OCI-LY1 (cell line): ENCODE measurements at regions not wholly inside any gene's neighbourhood (a gene's known extent, or its start where the extent isn't known, plus 50 kb on each side); places are given as distances from the start of the nearest gene placed in this dataset.

Experiments
- H2AFZ ChIP-seq: fragments of 200-600 bp; sonication (generic), shearing (Covaris generic); 2 replicates; pipeline ENCODE4 v1.6.0; 2014; ENCODE audit warnings: antibody characterized with exemption, mild to moderate bottlenecking, low read length
- H3F3A ChIP-seq: fragments of 200-600 bp; sonication (generic), shearing (Covaris generic); 2 replicates; pipeline ENCODE4 v1.6.0; 2014; ENCODE audit warnings: mild to moderate bottlenecking, antibody characterized with exemption, low read length, moderate library complexity; ENCODE audit not compliant: insufficient read depth
- H3K27ac ChIP-seq: fragments of 200-600 bp; sonication (generic); 2 replicates; pipeline ENCODE4 v1.5.1; 2014; ENCODE audit warnings: low read length, mixed run types, mild to moderate bottlenecking, low read depth; ENCODE audit not compliant: poor library complexity, severe bottlenecking
- H3K27me3 ChIP-seq: fragments of 200-600 bp; sonication (generic); 2 replicates; pipeline ENCODE4 v1.6.0; 2014; ENCODE audit warnings: antibody characterized with exemption, mild to moderate bottlenecking, low read length, moderate library complexity; ENCODE audit not compliant: insufficient read depth
- H3K36me3 ChIP-seq: fragments of 200-600 bp; sonication (generic); 2 replicates; pipeline ENCODE4 v1.6.1; 2014; ENCODE audit warnings: mild to moderate bottlenecking, antibody characterized with exemption, low read length, moderate library complexity, mixed read lengths; ENCODE audit not compliant: insufficient read depth
- H3K4me1 ChIP-seq: fragments of 200-600 bp; sonication (generic); 2 replicates; pipeline ENCODE4 v1.5.1; 2014; ENCODE audit warnings: mild to moderate bottlenecking, low read length, moderate library complexity; ENCODE audit not compliant: insufficient read depth, severe bottlenecking
- H3K4me2 ChIP-seq: fragments of 200-600 bp; sonication (generic), shearing (Covaris generic); 2 replicates; pipeline ENCODE4 v1.6.1; 2014; ENCODE audit warnings: low read length
- H3K4me3 ChIP-seq: fragments of 200-600 bp; sonication (generic); 2 replicates; pipeline ENCODE4 v1.5.1; 2014; ENCODE audit warnings: low read length, low read depth, mild to moderate bottlenecking, mixed read lengths; ENCODE audit not compliant: poor library complexity, severe bottlenecking
- H3K79me2 ChIP-seq: fragments of 200-600 bp; shearing (Covaris generic); 2 replicates; pipeline ENCODE4 v1.6.1; 2016; ENCODE audit warnings: mixed run types, low read length, mixed read lengths; ENCODE audit not compliant: insufficient read depth
- H3K9ac ChIP-seq: fragments of 200-600 bp; sonication (generic), shearing (Covaris generic); 2 replicates; pipeline ENCODE4 v1.6.1; 2014; ENCODE audit warnings: mild to moderate bottlenecking, low read length, mixed read lengths
- H3K9me2 ChIP-seq: fragments of 200-600 bp; sonication (generic), shearing (Covaris generic); 2 replicates; pipeline ENCODE4 v1.6.1; 2014; ENCODE audit warnings: low read depth, mild to moderate bottlenecking, low read length, mixed read lengths
- H3K9me3 ChIP-seq: fragments of 200-600 bp; shearing (Covaris generic); 2 replicates; pipeline ENCODE4 v1.6.1; 2014; ENCODE audit warnings: low read length, mixed read lengths
- H4K20me1 ChIP-seq: fragments of 200-600 bp; sonication (generic), shearing (Covaris generic); 2 replicates; pipeline ENCODE4 v1.6.0; 2016; ENCODE audit warnings: mild to moderate bottlenecking, low read length; ENCODE audit not compliant: insufficient read depth
- CTCF ChIP-seq: fragments of 200-600 bp; sonication (generic), shearing (Covaris generic); IDR thresholded peaks from 2 replicates; pipeline ENCODE4 v1.5.1; 2017; ENCODE audit warnings: mild to moderate bottlenecking, antibody characterized with exemption, low read length, moderate library complexity, mixed read lengths
- EZH2 ChIP-seq: fragments of 200-600 bp; sonication (generic), shearing (Covaris generic); IDR thresholded peaks from 2 replicates; pipeline ENCODE4 v1.8.0; 2017; ENCODE audit warnings: borderline replicate concordance, mixed run types, mild to moderate bottlenecking, antibody characterized with exemption, low read length, moderate library complexity, mixed read lengths

GRCh38 chr10:2124135-2124534, 386.8 kb upstream of the ADARB2 start:
- Histone ChIP-seq H3K79me2 (no peaks in the 10 kb centered on the region), H4K20me1 (no peaks in the 10 kb centered on the region), H3K4me2 (no peak overlapping the region), H3K9me3 (no peaks in the 10 kb centered on the region), H3K4me3 (no peak overlapping the region), H3K9me2 (no peaks in the 10 kb centered on the region), H3K4me1 (no peaks in the 10 kb centered on the region), H3K36me3 (no peaks in the 10 kb centered on the region), H3F3A (no peaks in the 10 kb centered on the region), H3K9ac (no peak overlapping the region), H3K27ac (no peak overlapping the region), H2AFZ (no peak overlapping the region), H3K27me3 (no peaks in the 10 kb centered on the region)
- TF ChIP-seq CTCF: no peak
- TF ChIP-seq EZH2: no peak

GRCh38 chr10:2122431-2123124, 385.3 kb upstream of the ADARB2 start:
- Histone ChIP-seq H3K4me1 (no peaks in the 10 kb centered on the region), H3K9ac (no peak overlapping the region), H3K9me2 (no peaks in the 10 kb centered on the region), H3K4me2 (no peak overlapping the region), H3K27ac (no peak overlapping the region), H3K4me3 (no peak overlapping the region), H3K9me3 (no peaks in the 10 kb centered on the region), H4K20me1 (no peaks in the 10 kb centered on the region), H3K27me3 (no peaks in the 10 kb centered on the region), H3F3A (no peaks in the 10 kb centered on the region), H3K79me2 (no peaks in the 10 kb centered on the region), H2AFZ (no peak overlapping the region), H3K36me3 (no peaks in the 10 kb centered on the region)
- TF ChIP-seq CTCF: no peak
- TF ChIP-seq EZH2: no peak

GRCh38 chr10:2121929-2122328, 384.6 kb upstream of the ADARB2 start:
- no peak for TF ChIP-seq EZH2
- no peak for TF ChIP-seq CTCF
- H3K9ac ChIP-seq: no peak overlapping the region
- H4K20me1 ChIP-seq: no peaks in the 10 kb centered on the region
- H3K4me2 ChIP-seq: no peak overlapping the region
- no peaks in the 10 kb centered on the region for H3K4me1 ChIP-seq
- H3K36me3 ChIP-seq: no peaks in the 10 kb centered on the region
- H3K9me2 ChIP-seq: no peaks in the 10 kb centered on the region
- no peaks in the 10 kb centered on the region for H3K79me2 ChIP-seq
- no peaks in the 10 kb centered on the region for H3K27me3 ChIP-seq
- H3K4me3 ChIP-seq: no peak overlapping the region
- no peaks in the 10 kb centered on the region for H3K9me3 ChIP-seq
- H2AFZ ChIP-seq: no peak overlapping the region
- no peaks in the 10 kb centered on the region for H3F3A ChIP-seq
- no peak overlapping the region for H3K27ac ChIP-seq
